OCI-LY1 (cell line): ENCODE measurements at regions not wholly inside any gene's neighbourhood (a gene's known extent, or its start where the extent isn't known, plus 50 kb on each side); places are given as distances from the start of the nearest gene placed in this dataset.

ENCODE experiments used
- H2AFZ ChIP-seq: fragments of 200-600 bp; sonication (generic), shearing (Covaris generic); 2 replicates; pipeline ENCODE4 v1.6.0; 2014; ENCODE audit warnings: antibody characterized with exemption, mild to moderate bottlenecking, low read length
- H3F3A ChIP-seq: fragments of 200-600 bp; sonication (generic), shearing (Covaris generic); 2 replicates; pipeline ENCODE4 v1.6.0; 2014; ENCODE audit warnings: mild to moderate bottlenecking, antibody characterized with exemption, low read length, moderate library complexity; ENCODE audit not compliant: insufficient read depth
- H3K27ac ChIP-seq: fragments of 200-600 bp; sonication (generic); 2 replicates; pipeline ENCODE4 v1.5.1; 2014; ENCODE audit warnings: low read length, mixed run types, mild to moderate bottlenecking, low read depth; ENCODE audit not compliant: poor library complexity, severe bottlenecking
- H3K27me3 ChIP-seq: fragments of 200-600 bp; sonication (generic); 2 replicates; pipeline ENCODE4 v1.6.0; 2014; ENCODE audit warnings: antibody characterized with exemption, mild to moderate bottlenecking, low read length, moderate library complexity; ENCODE audit not compliant: insufficient read depth
- H3K36me3 ChIP-seq: fragments of 200-600 bp; sonication (generic); 2 replicates; pipeline ENCODE4 v1.6.1; 2014; ENCODE audit warnings: mild to moderate bottlenecking, antibody characterized with exemption, low read length, moderate library complexity, mixed read lengths; ENCODE audit not compliant: insufficient read depth
- H3K4me1 ChIP-seq: fragments of 200-600 bp; sonication (generic); 2 replicates; pipeline ENCODE4 v1.5.1; 2014; ENCODE audit warnings: mild to moderate bottlenecking, low read length, moderate library complexity; ENCODE audit not compliant: insufficient read depth, severe bottlenecking
- H3K4me2 ChIP-seq: fragments of 200-600 bp; sonication (generic), shearing (Covaris generic); 2 replicates; pipeline ENCODE4 v1.6.1; 2014; ENCODE audit warnings: low read length
- H3K4me3 ChIP-seq: fragments of 200-600 bp; sonication (generic); 2 replicates; pipeline ENCODE4 v1.5.1; 2014; ENCODE audit warnings: low read length, low read depth, mild to moderate bottlenecking, mixed read lengths; ENCODE audit not compliant: poor library complexity, severe bottlenecking
- H3K79me2 ChIP-seq: fragments of 200-600 bp; shearing (Covaris generic); 2 replicates; pipeline ENCODE4 v1.6.1; 2016; ENCODE audit warnings: mixed run types, low read length, mixed read lengths; ENCODE audit not compliant: insufficient read depth
- H3K9ac ChIP-seq: fragments of 200-600 bp; sonication (generic), shearing (Covaris generic); 2 replicates; pipeline ENCODE4 v1.6.1; 2014; ENCODE audit warnings: mild to moderate bottlenecking, low read length, mixed read lengths
- H3K9me2 ChIP-seq: fragments of 200-600 bp; sonication (generic), shearing (Covaris generic); 2 replicates; pipeline ENCODE4 v1.6.1; 2014; ENCODE audit warnings: low read depth, mild to moderate bottlenecking, low read length, mixed read lengths
- H3K9me3 ChIP-seq: fragments of 200-600 bp; shearing (Covaris generic); 2 replicates; pipeline ENCODE4 v1.6.1; 2014; ENCODE audit warnings: low read length, mixed read lengths
- H4K20me1 ChIP-seq: fragments of 200-600 bp; sonication (generic), shearing (Covaris generic); 2 replicates; pipeline ENCODE4 v1.6.0; 2016; ENCODE audit warnings: mild to moderate bottlenecking, low read length; ENCODE audit not compliant: insufficient read depth
- EZH2 ChIP-seq: fragments of 200-600 bp; sonication (generic), shearing (Covaris generic); IDR thresholded peaks from 2 replicates; pipeline ENCODE4 v1.8.0; 2017; ENCODE audit warnings: borderline replicate concordance, mixed run types, mild to moderate bottlenecking, antibody characterized with exemption, low read length, moderate library complexity, mixed read lengths
- TF ChIP-seq, protein P1 (sequence below): fragments of 200-600 bp; sonication (generic), shearing (Covaris generic); IDR thresholded peaks from 2 replicates; pipeline ENCODE4 v1.5.1; 2017; ENCODE audit warnings: mild to moderate bottlenecking, antibody characterized with exemption, low read length, moderate library complexity, mixed read lengths

DNA sequence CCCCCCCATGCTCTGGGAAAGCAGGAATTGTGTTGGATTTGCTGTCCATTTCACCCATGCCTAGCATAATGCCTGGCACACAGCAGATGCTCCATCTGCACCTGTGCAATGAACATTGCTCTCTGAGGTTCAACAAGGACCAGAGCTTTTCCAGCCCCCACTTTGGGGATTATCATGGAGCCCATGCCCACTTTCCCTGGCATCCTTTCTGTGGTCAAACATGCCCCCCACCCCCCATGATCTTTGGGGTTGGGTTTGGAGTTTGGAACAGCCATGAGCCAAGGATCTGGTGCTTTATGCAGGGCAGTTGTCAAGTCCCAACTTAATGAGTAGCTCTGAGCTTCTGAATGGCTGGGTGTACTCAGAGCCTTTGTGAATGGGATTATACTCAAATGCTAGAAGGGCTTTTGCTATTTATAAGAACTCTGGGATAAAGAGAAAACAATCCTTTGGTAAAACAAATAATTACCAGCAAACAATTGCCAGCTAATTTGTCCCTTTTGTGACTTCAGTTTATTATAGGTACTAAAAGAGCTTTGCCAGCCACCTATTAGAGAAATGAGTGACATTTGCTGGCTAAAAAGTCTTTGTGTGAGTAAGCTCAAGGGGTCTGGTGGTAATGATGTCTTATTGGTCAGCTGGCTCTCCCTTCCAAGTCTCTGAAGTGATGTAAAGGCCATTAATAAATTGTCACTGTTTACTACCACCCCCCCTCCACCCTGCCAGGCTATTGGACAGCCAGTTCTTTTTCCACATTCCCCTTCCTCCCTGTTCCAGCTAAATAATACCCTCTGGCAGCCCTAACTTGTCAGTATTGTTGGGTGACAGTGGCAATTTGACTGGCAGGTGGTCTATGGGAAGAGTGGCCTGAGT lies 182.3 kb downstream of the MACROH2A1 start:
- Histone ChIP-seq H3F3A (no peaks in the 10 kb centered on the region), H3K4me2 (no peak overlapping the region), H2AFZ (no peak overlapping the region), H3K4me3 (no peak overlapping the region), H3K9me3 (no peaks in the 10 kb centered on the region), H3K27ac (no peak overlapping the region), H3K27me3 (0 out of 2 replicates have a peak, but pooled peaks cover 3% of the 10 kb centered on the region), H3K79me2 (no peaks in the 10 kb centered on the region), H3K4me1 (no peaks in the 10 kb centered on the region), H3K9me2 (no peaks in the 10 kb centered on the region), H3K9ac (no peak overlapping the region), H4K20me1 (no peaks in the 10 kb centered on the region), H3K36me3 (no peaks in the 10 kb centered on the region)
- TF ChIP-seq, protein P1, sequence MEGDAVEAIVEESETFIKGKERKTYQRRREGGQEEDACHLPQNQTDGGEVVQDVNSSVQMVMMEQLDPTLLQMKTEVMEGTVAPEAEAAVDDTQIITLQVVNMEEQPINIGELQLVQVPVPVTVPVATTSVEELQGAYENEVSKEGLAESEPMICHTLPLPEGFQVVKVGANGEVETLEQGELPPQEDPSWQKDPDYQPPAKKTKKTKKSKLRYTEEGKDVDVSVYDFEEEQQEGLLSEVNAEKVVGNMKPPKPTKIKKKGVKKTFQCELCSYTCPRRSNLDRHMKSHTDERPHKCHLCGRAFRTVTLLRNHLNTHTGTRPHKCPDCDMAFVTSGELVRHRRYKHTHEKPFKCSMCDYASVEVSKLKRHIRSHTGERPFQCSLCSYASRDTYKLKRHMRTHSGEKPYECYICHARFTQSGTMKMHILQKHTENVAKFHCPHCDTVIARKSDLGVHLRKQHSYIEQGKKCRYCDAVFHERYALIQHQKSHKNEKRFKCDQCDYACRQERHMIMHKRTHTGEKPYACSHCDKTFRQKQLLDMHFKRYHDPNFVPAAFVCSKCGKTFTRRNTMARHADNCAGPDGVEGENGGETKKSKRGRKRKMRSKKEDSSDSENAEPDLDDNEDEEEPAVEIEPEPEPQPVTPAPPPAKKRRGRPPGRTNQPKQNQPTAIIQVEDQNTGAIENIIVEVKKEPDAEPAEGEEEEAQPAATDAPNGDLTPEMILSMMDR, result no peak
- TF ChIP-seq EZH2, result no peak

DNA sequence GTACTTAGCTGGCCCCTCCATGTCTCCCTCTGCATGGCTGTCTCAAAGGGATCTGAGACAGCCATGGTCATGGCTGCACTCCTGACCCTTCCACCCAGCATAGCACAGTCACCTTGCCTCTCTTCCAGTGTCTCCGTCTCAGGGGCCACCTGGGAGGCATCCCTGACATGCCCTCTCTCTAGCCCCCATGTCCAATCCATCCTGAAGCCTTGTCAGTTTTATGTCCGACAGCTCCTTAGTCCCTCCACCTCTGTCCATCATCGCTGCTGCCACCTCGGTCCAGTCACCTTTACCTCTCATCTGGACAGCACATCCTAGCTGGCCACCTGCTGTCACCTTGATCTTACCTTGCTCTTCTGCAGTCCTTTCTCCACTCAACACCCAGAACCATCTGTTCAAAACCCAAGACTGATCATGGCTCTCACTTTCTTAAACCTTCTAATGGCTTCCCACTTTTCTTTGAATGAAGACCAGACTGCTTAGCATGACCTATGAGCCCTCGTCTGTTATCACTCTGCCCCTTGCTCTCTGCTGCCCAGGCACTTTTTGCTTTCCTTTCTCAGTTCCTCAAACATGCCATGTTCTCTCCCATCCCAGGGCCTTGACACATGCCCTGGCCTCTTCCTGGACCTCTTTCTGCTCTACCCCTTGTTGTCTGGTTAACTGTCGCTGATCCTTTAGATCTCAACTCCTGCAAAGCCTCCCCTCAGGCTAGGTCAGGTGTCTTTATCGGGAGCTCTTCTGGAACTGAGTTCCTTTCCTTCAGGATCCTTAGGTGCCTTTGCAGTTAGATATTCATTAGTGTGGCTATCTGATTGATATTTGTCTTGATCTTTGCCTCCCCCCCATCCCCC lies 181.8 kb upstream of the PITX1 start:
- Histone ChIP-seq H2AFZ (no peak overlapping the region), H3F3A (no peaks in the 10 kb centered on the region), H3K27me3 (0 out of 2 replicates have a peak, but pooled peaks cover 3% of the 10 kb centered on the region), H3K4me2 (no peak overlapping the region), H3K36me3 (no peaks in the 10 kb centered on the region), H3K4me3 (no peak overlapping the region), H3K9ac (no peak overlapping the region), H3K79me2 (no peaks in the 10 kb centered on the region), H3K27ac (no peak overlapping the region), H3K9me3 (no peaks in the 10 kb centered on the region), H4K20me1 (no peaks in the 10 kb centered on the region), H3K4me1 (no peaks in the 10 kb centered on the region), H3K9me2 (no peaks in the 10 kb centered on the region)
- TF ChIP-seq, protein P1, result no peak
- no peak for TF ChIP-seq EZH2

DNA sequence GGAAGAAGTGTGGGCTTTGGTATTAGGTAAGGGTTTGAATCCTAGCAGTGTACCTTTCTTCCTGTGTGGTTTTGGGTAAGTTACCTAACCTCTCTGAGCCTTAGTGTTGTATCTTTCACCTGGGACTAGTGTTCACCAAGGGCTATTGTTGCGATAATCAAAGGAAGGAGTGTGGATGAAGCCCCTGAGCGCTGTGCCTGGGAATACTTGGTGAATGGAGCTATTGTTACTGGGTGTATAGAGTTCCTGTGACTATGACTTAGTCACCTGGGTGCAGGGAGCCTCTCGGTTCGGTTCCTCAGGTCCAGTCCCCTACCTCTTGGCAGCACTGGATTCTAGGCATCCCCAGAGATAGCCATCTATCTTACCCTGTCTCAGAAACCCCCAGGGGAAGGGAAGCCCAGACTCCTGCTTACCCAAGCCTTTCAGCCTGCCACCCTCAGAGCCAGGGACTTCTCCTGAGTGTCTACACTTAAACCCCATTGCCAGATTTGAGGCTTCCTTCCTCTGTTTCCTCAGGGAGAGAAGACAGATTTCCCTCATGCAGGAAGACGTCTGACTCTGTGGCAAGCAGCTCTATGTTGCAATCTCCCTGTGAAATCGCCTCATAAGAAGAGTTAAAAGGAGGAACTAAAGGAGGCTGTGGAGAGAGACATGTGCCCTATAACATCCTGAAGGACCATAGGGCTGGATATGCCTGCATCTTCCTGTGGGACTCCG lies 181.0 kb upstream of the PITX1 start:
- Histone ChIP-seq H3F3A (no peaks in the 10 kb centered on the region), H3K9me2 (no peaks in the 10 kb centered on the region), H3K9me3 (no peaks in the 10 kb centered on the region), H3K4me3 (no peak overlapping the region), H3K27me3 (0 out of 2 replicates have a peak, but pooled peaks cover 3% of the 10 kb centered on the region), H3K4me2 (no peak overlapping the region), H3K36me3 (no peaks in the 10 kb centered on the region), H3K4me1 (no peaks in the 10 kb centered on the region), H2AFZ (no peak overlapping the region), H3K79me2 (no peaks in the 10 kb centered on the region), H3K9ac (no peak overlapping the region), H3K27ac (no peak overlapping the region), H4K20me1 (no peaks in the 10 kb centered on the region)
- TF ChIP-seq, protein P1, result no peak
- TF ChIP-seq EZH2, result no peak
